NB4 (cell line): ENCODE measurements at regions not wholly inside any gene's neighbourhood (a gene's known extent, or its start where the extent isn't known, plus 50 kb on each side); places are given as distances from the start of the nearest gene placed in this dataset.

ENCODE experiments used
- DNase-seq: peaks from one replicate; pipeline ENCODE4 v3.0.0; 2010; ENCODE audit warnings: low read depth
- H3K4me3 ChIP-seq: one replicate; pipeline ENCODE4 v1.5.1; 2011; ENCODE audit warnings: mild to moderate bottlenecking, low read depth, low read length, moderate library complexity
- CTCF ChIP-seq: IDR thresholded peaks from one replicate; pipeline ENCODE4 v1.5.1; 2012; ENCODE audit warnings: low read depth, low read length
- MAX ChIP-seq: IDR thresholded peaks from 2 replicates; pipeline ENCODE4 v1.6.1; 2011; ENCODE audit warnings: low read depth, low read length
- MYC ChIP-seq: IDR thresholded peaks from 2 replicates; pipeline ENCODE4 v1.6.1; 2011; ENCODE audit warnings: low read depth, low read length
- POLR2A ChIP-seq: IDR thresholded peaks from 2 replicates; pipeline ENCODE4 v1.6.1; 2011; ENCODE audit warnings: mild to moderate bottlenecking; ENCODE audit not compliant: insufficient read length; ENCODE audit errors: extremely low read depth

GRCh38 chr20:56831795-56832194 is 202.7 kb downstream of the TFAP2C start:
- no peak for DNase-seq
- no peak overlapping the region for H3K4me3 ChIP-seq
- TF ChIP-seq CTCF (no peak), MAX (no peak), POLR2A (no peak), MYC (no peak)

GRCh38 chr20:56833427-56833826 is 204.3 kb downstream of the TFAP2C start:
- DNase-seq: peak; percentile 44
- H3K4me3 ChIP-seq: no peak overlapping the region
- TF ChIP-seq POLR2A: no peak
- no peak for TF ChIP-seq CTCF
- TF ChIP-seq MAX: peak; percentile 85
- TF ChIP-seq MYC: peak; percentile 71

GRCh38 chr20:56835829-56836550 is 206.9 kb downstream of the TFAP2C start:
- TF ChIP-seq CTCF (no peak), MYC (no peak), MAX (no peak), POLR2A (no peak)
- DNase-seq: no peak
- H3K4me3 ChIP-seq: no peak overlapping the region

GRCh38 chr20:56839222-56839621 is 210.1 kb downstream of the TFAP2C start:
- TF ChIP-seq CTCF (no peak), POLR2A (no peak), MYC (no peak), MAX (no peak)
- DNase-seq: no peak
- no peak overlapping the region for H3K4me3 ChIP-seq

- TF ChIP-seq MYC: no peak
- no peak for TF ChIP-seq CTCF
- TF ChIP-seq POLR2A: no peak
- no peak for TF ChIP-seq MAX
- DNase-seq: no peak
- no peak overlapping the region for H3K4me3 ChIP-seq
These were observed 210.7 kb downstream of the TFAP2C start for GRCh38 chr20:56839786-56840185.

GRCh38 chr20:56840716-56841261 is 211.7 kb downstream of the TFAP2C start:
- no peak for DNase-seq
- no peak overlapping the region for H3K4me3 ChIP-seq
- TF ChIP-seq CTCF (no peak), MYC (no peak), POLR2A (no peak), MAX (no peak)
